Epithelial cell of esophagus (primary cell): ENCODE measurements at regions not wholly inside any gene's neighbourhood (a gene's known extent, or its start where the extent isn't known, plus 50 kb on each side); places are given as distances from the start of the nearest gene placed in this dataset.

Experiments
- DNase-seq: peaks from one replicate; pipeline ENCODE4 v3.0.0; 2010; ENCODE audit warnings: low read depth
- H3K4me3 ChIP-seq: 2 replicates; pipeline ENCODE4 v1.5.1; 2011; ENCODE audit warnings: mild to moderate bottlenecking, low read length, control low read depth
- CTCF ChIP-seq: IDR thresholded peaks from 2 replicates; pipeline ENCODE4 v1.5.1; 2011; ENCODE audit warnings: low read depth, mild to moderate bottlenecking, low read length, control low read depth, inconsistent platforms; ENCODE audit not compliant: insufficient read depth; ENCODE audit errors: missing control alignments

- no peak for TF ChIP-seq CTCF
- H3K4me3 ChIP-seq, result no peak overlapping the region
- no peak for DNase-seq
Measured at GRCh38 chr9:105194234-105194633, 50.2 kb upstream of the SLC44A1 start.
